ENCODE measurements at regions not wholly inside any gene's neighbourhood (a gene's known extent, or its start where the extent isn't known, plus 50 kb on each side); places are given as distances from the start of the nearest gene placed in this dataset.

GRCh38 chr4:59086410-59086809, 1976.2 kb upstream of the IGFBP7 start:
- no peak for TF ChIP-seq CTCF (IDR thresholded peaks at IDR 0.05; ENCODE audit: unreplicated experiment)
- no peak for DNase-seq
- no peak overlapping the region for H3K27ac Mint-ChIP-seq (ENCODE audit: unreplicated experiment)
- no peaks in the 10 kb centered on the region for H3K27me3 Mint-ChIP-seq (ENCODE audit: unreplicated experiment)
- H3K36me3 Mint-ChIP-seq (ENCODE audit: insufficient read depth, unreplicated experiment): no peaks in the 10 kb centered on the region
- CTCF ChIA-PET: no interaction called here
- H3K4me3 Mint-ChIP-seq (ENCODE audit: low read depth, unreplicated experiment): no peak overlapping the region
- no peaks in the 10 kb centered on the region for H3K4me1 Mint-ChIP-seq (ENCODE audit: low read depth, unreplicated experiment)
- no TSS peak for BruUV-seq (replicated peaks)
- H3K9me3 Mint-ChIP-seq (ENCODE audit: low read depth, unreplicated experiment): no peaks in the 10 kb centered on the region
- intact Hi-C loops (cut with micrococcal nuclease; ENCODE audit: unreplicated experiment): no loop called here

- CTCF ChIA-PET: no interaction called here
- no peaks in the 10 kb centered on the region for H3K27me3 Mint-ChIP-seq (ENCODE audit: unreplicated experiment)
- BruUV-seq (replicated peaks): no TSS peak
- intact Hi-C loops (cut with micrococcal nuclease; ENCODE audit: unreplicated experiment): no loop called here
- no peak for DNase-seq
- H3K27ac Mint-ChIP-seq (ENCODE audit: unreplicated experiment): no peak overlapping the region
- H3K9me3 Mint-ChIP-seq (ENCODE audit: low read depth, unreplicated experiment): no peaks in the 10 kb centered on the region
- no peaks in the 10 kb centered on the region for H3K4me1 Mint-ChIP-seq (ENCODE audit: low read depth, unreplicated experiment)
- no peaks in the 10 kb centered on the region for H3K36me3 Mint-ChIP-seq (ENCODE audit: insufficient read depth, unreplicated experiment)
- H3K4me3 Mint-ChIP-seq (ENCODE audit: low read depth, unreplicated experiment): no peak overlapping the region
- TF ChIP-seq CTCF (IDR thresholded peaks at IDR 0.05; ENCODE audit: unreplicated experiment): no peak
Measured at GRCh38 chr4:59091146-59092142, 1981.3 kb upstream of the IGFBP7 start.

- intact Hi-C loops (cut with micrococcal nuclease; ENCODE audit: unreplicated experiment): no loop called here
- H3K27ac Mint-ChIP-seq (ENCODE audit: unreplicated experiment): no peak overlapping the region
- H3K4me1 Mint-ChIP-seq (ENCODE audit: low read depth, unreplicated experiment): peaks cover 8% of the 10 kb centered on the region
- H3K27me3 Mint-ChIP-seq (ENCODE audit: unreplicated experiment): no peaks in the 10 kb centered on the region
- CTCF ChIA-PET: no interaction called here
- DNase-seq: no peak
- no peaks in the 10 kb centered on the region for H3K36me3 Mint-ChIP-seq (ENCODE audit: insufficient read depth, unreplicated experiment)
- no peak for TF ChIP-seq CTCF (IDR thresholded peaks at IDR 0.05; ENCODE audit: unreplicated experiment)
- no peaks in the 10 kb centered on the region for H3K9me3 Mint-ChIP-seq (ENCODE audit: low read depth, unreplicated experiment)
- BruUV-seq (replicated peaks): no TSS peak
- H3K4me3 Mint-ChIP-seq (ENCODE audit: low read depth, unreplicated experiment): no peak overlapping the region
Measured at GRCh38 chr4:59094505-59094904, 1984.3 kb upstream of the IGFBP7 start.

GRCh38 chr4:59102311-59102710, 1992.1 kb upstream of the IGFBP7 start:
- no peak for TF ChIP-seq CTCF (IDR thresholded peaks at IDR 0.05; ENCODE audit: unreplicated experiment)
- no peak for DNase-seq
- peaks cover 5% of the 10 kb centered on the region for H3K9me3 Mint-ChIP-seq (ENCODE audit: low read depth, unreplicated experiment)
- H3K4me3 Mint-ChIP-seq (ENCODE audit: low read depth, unreplicated experiment): no peak overlapping the region
- H3K36me3 Mint-ChIP-seq (ENCODE audit: insufficient read depth, unreplicated experiment): no peaks in the 10 kb centered on the region
- H3K4me1 Mint-ChIP-seq (ENCODE audit: low read depth, unreplicated experiment): peaks cover 8% of the 10 kb centered on the region
- no TSS peak for BruUV-seq (replicated peaks)
- CTCF ChIA-PET: no interaction called here
- H3K27ac Mint-ChIP-seq (ENCODE audit: unreplicated experiment): no peak overlapping the region
- intact Hi-C loops (cut with micrococcal nuclease; ENCODE audit: unreplicated experiment): no loop called here
- no peaks in the 10 kb centered on the region for H3K27me3 Mint-ChIP-seq (ENCODE audit: unreplicated experiment)

Measured in Calu3 (cell line).